Endodermal cell (in vitro differentiated cells): ENCODE measurements at regions not wholly inside any gene's neighbourhood (a gene's known extent, or its start where the extent isn't known, plus 50 kb on each side); places are given as distances from the start of the nearest gene placed in this dataset.

Experiments used
- DNase-seq: peaks from one replicate; pipeline ENCODE4 v3.0.0-alpha.2; 2017
- H3K27ac ChIP-seq: 2 replicates; pipeline ENCODE4 v1.5.1; 2013; ENCODE audit warnings: mild to moderate bottlenecking, low read depth, low read length, moderate library complexity
- H3K27me3 ChIP-seq: 2 replicates; pipeline ENCODE4 v1.6.1; 2013; ENCODE audit warnings: mild to moderate bottlenecking, low read length, moderate library complexity; ENCODE audit not compliant: insufficient read depth, control insufficient read depth, poor library complexity, severe bottlenecking
- H3K36me3 ChIP-seq: 2 replicates; pipeline ENCODE4 v1.7.0; 2013; ENCODE audit warnings: mild to moderate bottlenecking, low read length, moderate library complexity; ENCODE audit not compliant: control insufficient read depth, insufficient read depth
- H3K4me1 ChIP-seq: one replicate; pipeline ENCODE4 v1.7.0; 2013; ENCODE audit warnings: low read length; ENCODE audit not compliant: control insufficient read depth, insufficient read depth
- H3K4me3 ChIP-seq: 2 replicates; pipeline ENCODE4 v1.5.1; 2013; ENCODE audit warnings: mild to moderate bottlenecking, low read length, moderate library complexity
- H3K9ac ChIP-seq: 2 replicates; pipeline ENCODE4 v1.6.1; 2013; ENCODE audit warnings: mild to moderate bottlenecking, low read length, moderate library complexity; ENCODE audit not compliant: poor library complexity, severe bottlenecking; ENCODE audit errors: extremely low read depth
- H3K9me3 ChIP-seq: 2 replicates; pipeline ENCODE4 v1.6.1; 2013; ENCODE audit warnings: mild to moderate bottlenecking, low read length, moderate library complexity; ENCODE audit not compliant: control insufficient read depth
- H3K27ac Mint-ChIP-seq: 2 replicates; pipeline ENCODE4 v1.8.0; 2020; ENCODE audit warnings: mixed read lengths
- H3K27me3 Mint-ChIP-seq: 2 replicates; pipeline ENCODE4 v1.8.0; 2021; ENCODE audit warnings: mild to moderate bottlenecking, mixed read lengths; ENCODE audit not compliant: insufficient read depth
- H3K36me3 Mint-ChIP-seq: 2 replicates; pipeline ENCODE4 v1.8.0; 2020; ENCODE audit warnings: low read depth, mixed read lengths
- H3K4me1 Mint-ChIP-seq: 2 replicates; pipeline ENCODE4 v1.8.0; 2020; ENCODE audit warnings: mixed read lengths
- H3K4me3 Mint-ChIP-seq: 2 replicates; pipeline ENCODE4 v1.8.0; 2020; ENCODE audit warnings: mild to moderate bottlenecking, moderate library complexity, mixed read lengths
- H3K9me3 Mint-ChIP-seq: 2 replicates; pipeline ENCODE4 v1.8.0; 2020; ENCODE audit warnings: mild to moderate bottlenecking, mixed read lengths
- CTCF ChIP-seq: fragments of 200-600 bp; sonication (generic); conservative IDR thresholded peaks from 2 replicates; pipeline ENCODE4 v1.5.0; 2021; ENCODE audit warnings: antibody characterized with exemption, mild to moderate bottlenecking
- WGBS, 2 experiments: methylation state at CpG; one replicate each; pipeline versions ENCODE4 v1.1.5 to v1.1.7; 2013; ENCODE audit warnings: missing lambda C conversion rate in 2 of 2, mixed read lengths in 1 of 2; ENCODE audit not compliant: insufficient coverage in 1 of 2, insufficient read length in 1 of 2; 5-methylcytosine and 5-hydroxymethylcytosine counted together

DNA sequence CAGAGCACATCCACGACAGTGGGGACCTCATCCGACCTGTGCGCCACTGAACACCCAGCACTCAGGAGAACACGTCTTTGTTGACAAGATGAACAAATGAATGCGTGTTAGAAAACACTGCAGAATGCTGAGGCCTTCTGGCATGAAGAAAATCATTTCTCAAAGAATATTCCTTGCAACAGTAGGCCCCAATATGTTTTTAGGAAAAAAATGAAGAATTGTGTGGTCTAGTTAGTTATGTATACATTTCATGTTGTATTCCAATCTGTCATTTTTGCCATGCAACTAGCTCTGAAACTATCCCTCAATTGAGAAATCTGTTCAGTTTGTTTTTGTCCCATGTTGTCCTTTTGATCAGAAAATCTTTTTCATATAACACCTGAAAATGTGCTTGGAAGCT lies 77.4 kb upstream of the MAD2L1 start:
- TF ChIP-seq CTCF = no peak
- Histone ChIP-seq H3K9ac (no peak overlapping the region), H3K36me3 (no peaks in the 10 kb centered on the region), H3K9me3 (no peaks in the 10 kb centered on the region), H3K27ac (no peak overlapping the region), H3K4me3 (no peak overlapping the region), H3K4me1 (no peaks in the 10 kb centered on the region), H3K27me3 (no peaks in the 10 kb centered on the region)
- Mint-ChIP-seq H3K9me3 (no peaks in the 10 kb centered on the region), H3K4me1 (no peaks in the 10 kb centered on the region), H3K36me3 (no peaks in the 10 kb centered on the region), H3K27me3 (no peaks in the 10 kb centered on the region), H3K27ac (no peak overlapping the region), H3K4me3 (no peak overlapping the region)
- WGBS, 2 experiments = 90 to 93% methylated on average over 5 of the region's 5 CpGs
- no peak for DNase-seq

DNA sequence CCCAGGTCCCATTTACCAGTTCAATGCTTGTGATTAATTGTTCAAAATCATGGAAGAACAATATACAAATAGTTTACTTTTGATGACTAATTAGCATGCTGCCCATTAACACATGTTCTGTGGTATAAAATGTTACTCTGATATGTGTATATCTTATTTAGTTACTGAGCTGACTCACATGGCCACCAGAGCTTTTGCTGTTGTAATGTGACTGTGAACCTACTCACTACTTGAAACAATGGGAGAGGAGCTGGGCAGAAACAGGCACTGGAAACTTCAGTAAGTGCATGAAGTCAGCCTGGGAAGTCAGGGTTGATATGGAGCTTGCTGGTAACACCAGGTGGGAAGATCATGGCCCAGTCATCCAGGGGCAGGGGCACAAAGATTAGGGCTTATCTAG lies 72.7 kb upstream of the MAD2L1 start:
- peaks cover 15% of the 10 kb centered on the region for H3K9me3 Mint-ChIP-seq
- no peak for TF ChIP-seq CTCF
- no peaks in the 10 kb centered on the region for H3K4me1 Mint-ChIP-seq
- no peaks in the 10 kb centered on the region for H3K27me3 Mint-ChIP-seq
- Histone ChIP-seq H3K9me3 (no peaks in the 10 kb centered on the region), H3K27ac (no peak overlapping the region), H3K4me3 (no peak overlapping the region), H3K27me3 (no peaks in the 10 kb centered on the region), H3K9ac (no peak overlapping the region), H3K36me3 (no peaks in the 10 kb centered on the region), H3K4me1 (no peaks in the 10 kb centered on the region)
- no peak overlapping the region for H3K27ac Mint-ChIP-seq
- no peak for DNase-seq
- no peak overlapping the region for H3K4me3 Mint-ChIP-seq
- no peaks in the 10 kb centered on the region for H3K36me3 Mint-ChIP-seq

DNA sequence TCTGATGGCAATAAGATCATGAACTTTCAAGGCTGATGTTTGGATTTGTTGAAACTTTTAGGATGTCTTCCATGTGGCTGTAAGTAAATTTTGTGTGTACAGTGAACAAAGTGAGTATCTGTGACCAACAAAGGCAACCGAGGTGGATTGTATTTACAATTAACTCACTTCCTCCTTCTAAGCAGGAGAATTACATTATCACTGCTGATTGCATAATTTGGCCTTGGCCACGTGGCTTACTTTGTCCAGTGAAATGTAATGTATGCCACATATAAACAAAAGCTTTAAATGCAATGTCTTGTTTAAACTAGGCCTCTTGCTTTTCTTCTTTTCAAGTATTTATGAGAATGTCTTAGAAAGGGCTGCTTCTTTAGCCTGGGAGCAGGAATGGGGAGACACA lies 66.3 kb upstream of the MAD2L1 start:
- no peaks in the 10 kb centered on the region for H3K9me3 ChIP-seq
- Mint-ChIP-seq H3K27me3 (no peaks in the 10 kb centered on the region), H3K4me3 (no peak overlapping the region), H3K27ac (no peak overlapping the region), H3K36me3 (no peaks in the 10 kb centered on the region), H3K9me3 (peaks cover 10% of the 10 kb centered on the region), H3K4me1 (no peaks in the 10 kb centered on the region)
- H3K27me3 ChIP-seq = no peaks in the 10 kb centered on the region
- no peak overlapping the region for H3K9ac ChIP-seq
- 89 to 93% methylated on average over 1 to 2 of the region's 2 CpGs for WGBS, 2 experiments
- no peaks in the 10 kb centered on the region for H3K36me3 ChIP-seq
- DNase-seq = no peak
- no peak overlapping the region for H3K27ac ChIP-seq
- no peak overlapping the region for H3K4me3 ChIP-seq
- no peak for TF ChIP-seq CTCF
- H3K4me1 ChIP-seq = no peaks in the 10 kb centered on the region
